ENCODE measurements at regions not wholly inside any gene's neighbourhood (a gene's known extent, or its start where the extent isn't known, plus 50 kb on each side); places are given as distances from the start of the nearest gene placed in this dataset.

DNA sequence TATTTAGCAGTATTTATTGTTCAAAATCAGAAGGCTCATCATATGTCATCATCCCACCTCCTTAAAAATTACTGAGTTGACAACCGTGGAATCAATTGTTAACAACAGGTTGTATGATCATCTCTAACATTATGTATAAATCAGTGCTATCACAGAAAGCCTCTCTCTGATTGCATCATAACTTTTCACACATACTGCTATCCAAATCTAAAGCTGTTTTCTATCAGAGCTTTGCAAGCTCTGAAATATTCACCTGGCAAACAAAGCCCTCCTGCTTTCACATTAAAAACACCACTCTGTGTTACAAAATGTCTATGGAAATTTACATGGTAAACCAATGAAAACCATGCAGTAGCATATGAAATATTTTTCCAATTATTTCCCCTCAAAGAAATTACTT, 310.0 kb downstream of the PDGFC start:
- TF ChIP-seq, protein P1, sequence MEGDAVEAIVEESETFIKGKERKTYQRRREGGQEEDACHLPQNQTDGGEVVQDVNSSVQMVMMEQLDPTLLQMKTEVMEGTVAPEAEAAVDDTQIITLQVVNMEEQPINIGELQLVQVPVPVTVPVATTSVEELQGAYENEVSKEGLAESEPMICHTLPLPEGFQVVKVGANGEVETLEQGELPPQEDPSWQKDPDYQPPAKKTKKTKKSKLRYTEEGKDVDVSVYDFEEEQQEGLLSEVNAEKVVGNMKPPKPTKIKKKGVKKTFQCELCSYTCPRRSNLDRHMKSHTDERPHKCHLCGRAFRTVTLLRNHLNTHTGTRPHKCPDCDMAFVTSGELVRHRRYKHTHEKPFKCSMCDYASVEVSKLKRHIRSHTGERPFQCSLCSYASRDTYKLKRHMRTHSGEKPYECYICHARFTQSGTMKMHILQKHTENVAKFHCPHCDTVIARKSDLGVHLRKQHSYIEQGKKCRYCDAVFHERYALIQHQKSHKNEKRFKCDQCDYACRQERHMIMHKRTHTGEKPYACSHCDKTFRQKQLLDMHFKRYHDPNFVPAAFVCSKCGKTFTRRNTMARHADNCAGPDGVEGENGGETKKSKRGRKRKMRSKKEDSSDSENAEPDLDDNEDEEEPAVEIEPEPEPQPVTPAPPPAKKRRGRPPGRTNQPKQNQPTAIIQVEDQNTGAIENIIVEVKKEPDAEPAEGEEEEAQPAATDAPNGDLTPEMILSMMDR (IDR thresholded peaks at IDR 0.05; ENCODE audit: borderline replicate concordance, extremely low read depth, low read length, poor library complexity, severe bottlenecking) = no peak
- TF ChIP-seq EZH2 (IDR thresholded peaks at IDR 0.05; ENCODE audit: borderline replicate concordance, low read depth, low read length, severe bottlenecking) = no peak
